Caki2 (cell line): ENCODE measurements at regions not wholly inside any gene's neighbourhood (a gene's known extent, or its start where the extent isn't known, plus 50 kb on each side); places are given as distances from the start of the nearest gene placed in this dataset.
"Not testable (repeated sequence)": the region's sequence is repeated elsewhere in the genome, so short reads cannot be mapped to it uniquely, and the experiment has no call there.

Experiments used
- DNase-seq: peaks from one replicate; pipeline ENCODE4 v3.0.0-alpha.2; 2015; ENCODE audit warnings: low read depth
- in situ Hi-C: cut with HindIII; loops from 2 replicates; pipeline ENCODE4 v1.10.0; 2016; ENCODE audit warnings: low sequenced_read_pairs, low pct_unique_long_range_greater_than_20kb, mixed read lengths

- DNase-seq = no peak
- in situ Hi-C loops = no loop called here
Measured at GRCh38 chr5:3337812-3338541, 257.7 kb upstream of the IRX1 start.

- in situ Hi-C loops = no loop called here
- no peak for DNase-seq
Measured at GRCh38 chr5:3336666-3337065, 259.0 kb upstream of the IRX1 start.

- no peak for DNase-seq
- in situ Hi-C loops = no loop called here
Measured at GRCh38 chr5:3335301-3335700, 260.3 kb upstream of the IRX1 start.

- DNase-seq = no peak
- in situ Hi-C loops = no loop called here
Measured at GRCh38 chr5:3333836-3334235, 261.8 kb upstream of the IRX1 start.

GRCh38 chr5:3333105-3333504 is 262.5 kb upstream of the IRX1 start:
- DNase-seq = no peak
- in situ Hi-C loops = no loop called here

GRCh38 chr5:3331819-3332218 is 263.8 kb upstream of the IRX1 start:
- no peak for DNase-seq
- in situ Hi-C loops = no loop called here

GRCh38 chr5:3330442-3330841 is 265.2 kb upstream of the IRX1 start:
- no peak for DNase-seq
- in situ Hi-C loops = no loop called here

- in situ Hi-C loops = no loop called here
- no peak for DNase-seq
Measured at GRCh38 chr5:3329427-3329826, 266.2 kb upstream of the IRX1 start.

GRCh38 chr5:3326841-3327232 is 268.8 kb upstream of the IRX1 start:
- no peak for DNase-seq
- in situ Hi-C loops = no loop called here

- DNase-seq = no peak
- in situ Hi-C loops = no loop called here
Measured at GRCh38 chr5:3325972-3326840, 269.4 kb upstream of the IRX1 start.

GRCh38 chr5:3325201-3325971 is 270.2 kb upstream of the IRX1 start:
- in situ Hi-C loops = no loop called here
- no peak for DNase-seq

- in situ Hi-C loops = no loop called here
- DNase-seq = peak; percentile 68
Measured at GRCh38 chr5:3324421-3325101, 271.1 kb upstream of the IRX1 start.

GRCh38 chr5:3323966-3324365 is 271.7 kb upstream of the IRX1 start:
- in situ Hi-C loops = not testable (repeated sequence)
- peak; percentile 18 for DNase-seq

GRCh38 chr5:3323144-3323543 is 272.5 kb upstream of the IRX1 start:
- DNase-seq = no peak
- in situ Hi-C loops = no loop called here

GRCh38 chr5:3322642-3323041 is 273.0 kb upstream of the IRX1 start:
- in situ Hi-C loops = no loop called here
- no peak for DNase-seq

GRCh38 chr5:3321923-3322322 is 273.7 kb upstream of the IRX1 start:
- DNase-seq = no peak
- in situ Hi-C loops = no loop called here

GRCh38 chr5:3321119-3321760 is 274.4 kb upstream of the IRX1 start:
- no peak for DNase-seq
- in situ Hi-C loops = no loop called here

- in situ Hi-C loops = no loop called here
- peak; percentile 81 for DNase-seq
Measured at GRCh38 chr5:3320317-3320875, 275.2 kb upstream of the IRX1 start.
